GM12872 (cell line): ENCODE measurements at regions not wholly inside any gene's neighbourhood (a gene's known extent, or its start where the extent isn't known, plus 50 kb on each side); places are given as distances from the start of the nearest gene placed in this dataset.

ENCODE experiments used
- CTCF ChIP-seq: IDR thresholded peaks from 3 replicates; pipeline ENCODE4 v1.5.1; 2011; ENCODE audit warnings: low read depth, mild to moderate bottlenecking, low read length, moderate library complexity; ENCODE audit not compliant: insufficient read depth

GRCh38 chr1:229007167-229007566 lies 263.7 kb upstream of the RAB4A start:
- TF ChIP-seq CTCF, result no peak

- TF ChIP-seq CTCF, result no peak
Observed at GRCh38 chr1:229007701-229008100, 263.2 kb upstream of the RAB4A start.

- TF ChIP-seq CTCF, result no peak
Observed at GRCh38 chr1:229011022-229011421, 259.9 kb upstream of the RAB4A start.

- no peak for TF ChIP-seq CTCF
Observed at GRCh38 chr1:229012823-229013222, 258.1 kb upstream of the RAB4A start.

GRCh38 chr1:229013981-229014380 lies 256.9 kb upstream of the RAB4A start:
- TF ChIP-seq CTCF, result no peak

- TF ChIP-seq CTCF, result no peak
Observed at GRCh38 chr1:229015806-229016205, 255.1 kb upstream of the RAB4A start.

- TF ChIP-seq CTCF, result no peak
Observed at GRCh38 chr1:229017091-229017490, 253.8 kb upstream of the RAB4A start.
